ENCODE measurements at regions not wholly inside any gene's neighbourhood (a gene's known extent, or its start where the extent isn't known, plus 50 kb on each side); places are given as distances from the start of the nearest gene placed in this dataset.

DNA sequence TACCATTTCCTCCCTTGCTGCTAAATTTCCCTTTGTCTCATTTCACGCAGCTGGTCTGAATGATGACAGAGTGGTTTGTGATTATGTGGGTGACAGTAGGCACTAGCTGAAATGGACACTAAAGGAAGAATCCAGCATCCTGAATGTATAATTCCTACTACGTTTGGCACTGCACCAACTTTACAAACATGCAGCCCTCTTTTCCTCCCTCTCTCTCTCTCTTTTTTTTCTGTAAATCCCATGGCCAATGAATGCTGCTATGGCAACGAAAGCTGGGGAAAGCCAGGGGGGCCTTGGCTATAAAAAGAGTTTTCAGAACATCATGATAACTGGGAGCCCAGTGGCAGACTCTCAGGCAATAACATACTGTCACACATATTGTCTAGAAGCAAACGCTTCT is 367.2 kb upstream of the AGTR1 start:
- DNase-seq: no peak

DNA sequence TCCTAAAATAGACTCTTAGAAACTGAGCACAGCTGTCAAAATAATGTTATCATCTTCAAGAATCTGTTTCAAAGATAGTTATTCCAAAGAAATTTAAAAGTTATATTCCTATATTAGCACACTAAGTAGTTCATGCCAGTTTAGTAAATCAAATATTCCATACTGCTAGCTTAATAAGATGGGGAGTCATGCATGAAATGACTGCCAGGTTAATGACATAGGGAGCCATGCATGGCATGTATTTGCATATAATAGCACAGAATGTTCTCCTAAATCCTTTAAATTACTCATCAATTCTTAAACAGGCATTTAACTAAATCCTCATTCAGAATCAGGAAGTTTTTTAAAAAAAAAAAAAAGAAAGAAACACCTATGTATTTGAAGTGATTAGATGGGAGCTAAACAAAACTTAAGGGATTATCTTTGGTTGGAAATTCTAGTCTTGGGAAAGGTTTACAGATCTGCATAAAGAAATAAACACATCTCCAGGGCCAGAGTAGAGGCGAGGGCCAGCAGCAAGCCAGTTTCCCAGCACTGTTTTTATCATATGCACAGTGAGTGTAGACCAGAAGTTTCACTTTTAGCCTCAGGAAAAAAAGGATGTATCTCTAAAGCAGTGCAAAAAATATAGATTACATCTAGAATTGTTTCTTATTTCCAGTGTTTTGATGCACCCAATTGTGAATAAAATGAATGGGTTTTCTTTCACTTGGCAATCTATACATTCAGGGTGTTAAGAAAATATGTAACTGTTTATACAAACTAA is 366.4 kb upstream of the AGTR1 start:
- DNase-seq: no peak

DNA sequence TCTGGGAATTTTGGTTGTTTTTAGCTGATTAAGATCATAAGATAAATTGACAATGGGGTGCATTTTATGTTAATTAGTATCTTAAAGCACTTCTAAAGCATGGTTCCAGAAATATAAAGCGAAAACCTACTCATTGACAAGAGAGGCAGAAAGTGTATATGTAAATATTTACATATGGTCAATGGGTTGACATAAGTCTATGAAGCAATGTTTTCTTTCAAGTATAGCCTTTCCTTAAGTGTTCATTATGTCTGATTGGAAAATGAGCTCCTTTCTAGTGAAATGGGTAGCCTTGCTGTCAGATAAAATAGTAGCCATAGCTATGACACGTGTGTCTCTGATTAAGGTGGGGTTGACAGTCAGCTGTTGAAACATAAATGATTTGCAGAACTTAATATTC is 365.2 kb upstream of the AGTR1 start:
- DNase-seq: no peak

DNA sequence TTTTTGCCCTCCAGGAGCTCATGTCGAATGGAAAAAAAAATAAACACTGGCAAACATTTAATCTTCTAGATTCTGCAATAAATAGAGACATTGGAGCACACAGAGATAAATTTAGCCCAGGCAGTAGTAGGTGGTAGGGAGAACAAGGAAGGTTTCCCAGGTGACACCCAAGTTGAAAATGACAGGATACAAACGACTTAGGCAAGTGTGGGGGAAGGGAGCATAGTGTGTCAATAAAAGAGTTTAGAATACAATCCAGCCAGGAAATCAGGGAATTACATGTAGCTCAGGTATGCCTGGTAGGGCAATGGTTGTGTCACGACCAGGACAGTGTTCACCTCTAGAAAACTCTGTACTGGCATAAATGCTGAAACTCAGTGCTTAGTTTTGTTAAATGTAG is 364.6 kb upstream of the AGTR1 start:
- no peak for DNase-seq

DNA sequence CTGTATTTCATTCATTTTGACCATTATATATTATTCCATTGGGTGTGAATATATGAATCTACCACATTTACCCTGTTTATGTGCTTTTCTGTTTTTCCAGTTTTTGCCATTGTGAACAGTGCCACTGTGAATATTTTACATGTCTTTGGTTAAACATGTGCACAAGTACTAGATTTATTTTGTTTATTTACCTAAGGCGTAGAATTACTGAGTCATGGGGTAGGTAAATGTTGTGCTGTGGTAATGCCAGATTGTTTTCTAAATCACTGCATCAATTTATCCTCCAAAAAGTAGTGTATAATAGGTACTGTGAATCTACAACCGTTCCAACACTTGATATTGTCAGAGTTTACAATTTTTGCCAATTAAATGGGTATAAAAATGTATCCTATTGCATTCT is 362.1 kb upstream of the AGTR1 start:
- no peak for DNase-seq

DNA sequence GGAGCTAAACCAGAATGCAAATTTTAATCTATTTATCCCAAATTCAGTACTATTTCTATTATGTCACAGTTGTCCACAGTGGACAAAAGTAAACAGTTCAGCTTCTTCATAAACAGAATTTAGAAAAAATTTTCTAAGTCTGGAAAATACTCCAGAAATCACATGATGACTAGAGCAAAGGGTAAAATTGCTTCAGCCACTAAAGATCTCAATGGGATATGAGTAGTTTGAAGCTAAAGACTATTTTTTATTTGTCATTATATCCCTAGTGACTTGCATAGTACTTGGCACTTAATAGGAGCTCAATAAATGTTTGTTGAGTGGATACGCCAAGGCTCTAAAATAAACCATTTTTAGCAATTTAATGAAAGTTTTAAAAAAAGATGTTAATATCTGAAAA is 354.3 kb upstream of the AGTR1 start:
- no peak for DNase-seq

DNA sequence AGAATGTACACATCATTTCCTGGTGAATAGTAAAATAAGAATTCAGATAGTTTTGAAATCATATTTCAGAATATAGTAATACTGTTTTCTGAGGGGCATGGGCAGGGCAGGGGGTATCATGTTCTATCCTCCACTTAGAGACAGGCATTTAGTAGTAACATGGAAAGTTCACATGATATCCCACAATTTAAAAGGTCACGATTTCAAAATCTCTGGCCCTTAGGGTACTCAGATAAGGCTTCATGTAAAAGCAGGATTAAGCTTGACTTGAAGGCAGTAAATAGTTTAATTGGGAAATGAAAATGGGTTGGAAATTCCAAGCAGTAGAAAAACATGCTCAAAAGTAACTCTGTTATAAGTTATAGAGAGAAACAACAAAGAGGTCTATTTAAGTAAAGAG is 353.2 kb upstream of the AGTR1 start:
- DNase-seq: no peak

DNA sequence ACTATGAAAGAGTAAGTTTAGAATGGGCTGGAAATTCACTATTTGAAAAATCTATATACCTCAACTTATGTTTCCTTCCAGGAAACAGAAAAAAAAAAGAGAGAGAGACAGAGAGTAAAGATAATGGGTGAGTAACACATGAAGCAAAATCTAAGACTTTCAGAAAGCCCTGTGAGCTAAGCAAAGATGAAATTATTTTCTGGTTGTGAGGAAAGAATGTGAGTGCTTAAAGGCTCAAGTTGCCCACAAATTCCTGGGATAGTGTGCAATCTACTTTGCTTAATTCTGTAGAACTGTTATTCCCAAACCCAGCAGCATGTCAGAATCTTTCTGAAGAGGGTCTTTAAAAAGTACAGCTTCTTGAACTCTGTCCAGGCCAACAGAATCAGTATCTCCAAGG is 337.7 kb upstream of the AGTR1 start:
- DNase-seq: no peak

DNA sequence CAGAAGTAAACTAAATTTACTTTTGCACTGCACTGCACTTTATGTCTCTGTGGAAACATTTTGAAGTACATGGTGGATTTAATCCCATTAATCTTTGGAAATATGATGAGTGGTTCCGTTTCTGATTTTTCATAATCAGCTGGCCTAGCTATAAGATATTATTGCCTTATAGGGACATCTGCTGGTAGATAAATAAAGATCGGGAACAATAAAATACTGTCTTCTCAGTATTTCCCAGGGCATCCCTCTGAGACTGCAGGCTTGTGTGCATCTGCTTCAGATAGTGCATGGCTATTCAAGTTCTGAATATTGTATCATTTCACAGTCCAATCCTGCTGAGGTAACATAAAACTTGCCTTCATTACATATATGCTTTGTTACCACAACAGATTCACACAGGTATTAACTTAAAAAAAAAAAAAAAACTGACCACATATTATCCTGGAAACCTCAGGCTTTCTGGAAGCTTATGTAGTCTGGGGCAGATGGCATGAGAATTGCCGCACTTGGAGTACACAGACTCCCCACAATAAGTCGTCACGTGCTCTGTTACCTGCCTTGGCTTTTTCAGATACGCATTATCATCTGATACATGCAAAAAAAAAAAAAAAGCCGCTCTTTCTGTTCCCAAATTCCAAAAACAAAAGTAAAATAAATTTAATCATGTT is 330.8 kb upstream of the AGTR1 start:
- DNase-seq: no peak

DNA sequence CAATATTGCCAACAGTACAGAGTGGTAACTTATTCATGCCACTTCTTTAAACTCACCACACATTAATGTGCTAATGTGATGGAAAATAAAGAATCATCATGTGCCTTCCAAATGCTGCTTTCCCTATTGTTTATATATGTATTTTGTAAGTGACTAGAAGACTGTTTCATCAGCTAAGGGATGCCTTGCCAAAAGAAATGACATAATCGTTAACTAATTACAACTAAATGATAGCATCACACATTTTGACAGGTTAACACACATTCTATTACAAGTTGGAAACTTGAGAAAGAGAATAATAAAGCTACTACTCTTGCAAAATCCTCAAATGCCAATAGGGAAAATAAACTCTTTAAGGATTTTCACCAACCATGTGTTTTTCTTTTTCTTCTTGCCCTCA is 329.9 kb upstream of the AGTR1 start:
- DNase-seq: no peak

DNA sequence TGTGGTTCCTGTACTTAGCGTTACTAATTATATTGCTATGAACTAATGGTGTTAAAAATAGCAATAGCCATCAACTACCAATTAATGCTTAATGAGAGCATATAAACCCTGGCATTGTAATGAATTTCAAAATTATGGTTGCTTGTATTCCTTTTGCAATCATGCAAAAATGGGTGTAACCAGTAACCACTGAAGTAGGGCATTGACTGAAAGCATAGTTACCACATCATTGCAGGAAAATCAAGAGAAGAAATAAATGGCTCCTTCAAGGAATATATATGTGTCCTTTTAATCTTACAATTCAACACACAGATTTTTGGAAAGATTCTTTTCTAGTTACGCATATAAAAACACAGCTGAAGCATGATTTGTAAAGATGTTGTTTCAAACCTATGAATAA is 328.3 kb upstream of the AGTR1 start:
- no peak for DNase-seq

DNA sequence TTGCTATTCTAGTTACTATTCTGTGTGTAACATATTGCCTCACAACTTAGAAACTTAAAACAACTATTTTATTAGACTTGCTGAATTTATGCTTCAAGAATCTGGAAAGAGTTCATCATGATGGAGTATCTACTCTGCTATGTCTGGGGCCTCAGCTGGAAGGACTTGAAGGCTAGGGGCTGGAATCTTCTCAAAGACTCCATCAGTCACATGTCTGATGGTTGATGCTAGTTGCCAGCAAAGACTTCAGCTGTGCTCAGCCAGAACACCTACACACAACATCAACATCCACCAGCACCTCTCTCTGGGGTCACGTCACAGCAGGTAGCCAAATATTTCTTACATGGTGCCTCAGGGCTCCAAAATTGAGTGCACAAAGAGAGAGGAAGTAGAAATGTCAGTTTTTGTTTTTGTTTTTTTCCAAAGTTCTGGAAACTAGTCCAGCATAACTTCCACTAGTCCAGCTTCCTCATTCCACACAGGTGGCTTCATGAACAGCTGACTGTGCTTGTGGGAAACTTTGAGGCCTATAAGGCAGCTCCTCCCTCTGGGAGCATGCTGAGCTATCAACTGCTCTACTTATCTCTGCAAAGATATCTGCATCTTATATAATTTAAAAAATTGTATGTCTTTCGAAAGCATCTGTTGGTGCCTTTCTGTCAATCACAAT is 325.4 kb upstream of the AGTR1 start:
- DNase-seq: no peak

DNA sequence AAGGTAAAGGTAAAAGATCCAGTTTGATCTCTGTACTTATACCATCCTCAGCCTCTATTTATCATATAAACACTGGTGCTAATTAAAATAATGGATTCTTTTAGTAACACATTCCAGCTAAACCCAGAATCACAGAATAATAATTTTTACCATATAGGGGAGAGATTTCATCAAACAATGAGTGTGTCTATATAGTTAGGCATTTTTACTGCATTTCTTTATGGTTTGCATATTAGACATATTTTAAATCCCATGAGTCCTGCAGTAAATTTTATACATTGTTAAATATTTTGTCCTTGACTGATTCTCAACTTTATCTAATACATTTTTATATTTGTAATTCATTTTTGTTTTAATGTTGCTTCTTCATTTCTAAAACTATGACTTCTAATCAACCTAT is 323.7 kb upstream of the AGTR1 start:
- no peak for DNase-seq

DNA sequence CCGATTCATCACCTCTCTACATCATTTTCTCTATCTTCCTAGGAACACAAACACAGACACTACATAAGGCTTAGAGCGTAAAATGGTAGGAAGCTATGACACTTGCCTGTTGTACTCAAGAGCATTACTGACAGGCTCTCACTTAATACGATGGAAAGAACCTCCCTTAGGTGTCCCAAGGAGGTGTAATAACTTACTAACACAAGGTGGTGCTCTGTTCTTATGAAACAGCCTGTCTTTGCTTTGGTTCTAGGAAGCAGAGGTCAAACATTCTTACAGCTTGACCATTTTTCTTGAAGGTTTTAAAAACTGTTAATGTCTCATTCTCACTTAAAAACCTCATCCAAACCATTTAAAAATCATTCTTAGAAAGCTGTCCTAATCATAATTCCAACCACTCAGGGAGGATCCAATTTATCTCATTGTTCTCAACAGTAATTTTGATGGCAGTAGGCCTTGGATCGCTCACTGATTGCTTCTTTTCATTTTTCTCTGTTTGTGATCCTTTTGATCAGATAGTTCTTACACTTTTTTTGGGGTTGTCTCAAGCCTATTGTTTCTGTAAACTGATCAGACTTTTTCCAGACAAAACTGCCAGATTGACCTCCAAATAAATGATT is 317.8 kb upstream of the AGTR1 start:
- no peak for DNase-seq

DNA sequence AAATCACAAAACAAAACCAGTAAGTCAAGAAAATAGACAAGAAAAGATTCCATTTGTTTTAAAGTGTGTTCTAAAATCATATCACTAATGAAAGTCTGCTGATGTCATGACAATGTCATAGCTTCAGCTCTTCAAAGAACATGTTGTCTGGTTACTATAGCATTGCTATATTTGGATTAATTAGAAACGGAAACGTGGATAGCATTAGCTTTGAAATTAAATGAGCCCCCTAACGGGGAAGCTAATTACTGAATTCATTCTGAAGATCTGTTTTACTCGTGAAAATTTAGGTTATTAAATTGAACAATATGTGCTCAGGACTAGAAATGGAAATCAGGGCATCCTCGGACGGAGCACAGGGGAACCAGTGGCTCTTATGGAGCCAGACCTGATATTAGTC is 316.7 kb upstream of the AGTR1 start:
- no peak for DNase-seq

DNA sequence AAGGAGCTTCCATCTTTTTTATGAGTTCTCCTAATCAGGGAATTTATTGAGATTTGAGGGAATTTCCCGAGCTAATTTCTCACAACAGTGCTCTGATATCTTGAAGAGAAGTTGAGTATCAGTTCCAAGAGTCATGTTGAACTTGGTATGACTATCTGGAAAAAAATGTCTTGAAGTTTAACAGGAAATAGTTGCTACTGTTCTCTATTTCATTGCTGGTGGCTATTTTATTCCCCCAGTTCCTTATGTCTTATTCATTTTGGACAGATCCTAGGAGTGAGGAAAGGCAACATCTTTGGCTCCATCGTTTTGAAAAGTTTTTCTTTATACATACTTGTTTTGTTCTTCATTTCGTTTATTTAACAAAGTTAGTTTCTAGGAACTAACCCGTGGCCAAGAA is 307.8 kb upstream of the AGTR1 start:
- no peak for DNase-seq

DNA sequence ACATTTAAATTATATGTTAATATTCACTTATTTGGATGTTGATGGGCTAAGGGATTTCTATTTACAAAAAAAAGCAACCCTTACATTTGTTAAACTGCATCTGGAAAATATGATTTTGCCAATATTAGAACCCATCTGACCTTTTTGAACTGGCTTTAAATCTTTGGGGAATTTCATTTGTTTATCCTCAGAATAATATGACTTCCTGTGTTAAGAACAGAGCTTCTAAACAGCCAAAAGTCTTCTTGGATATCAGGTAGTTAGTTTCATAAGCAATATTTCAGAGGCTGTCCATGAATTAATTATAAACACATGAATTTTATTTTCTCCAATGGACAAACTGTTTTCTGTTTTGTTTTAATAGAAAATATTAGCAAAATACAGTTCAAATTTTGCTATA is 301.9 kb upstream of the AGTR1 start:
- no peak for DNase-seq

DNA sequence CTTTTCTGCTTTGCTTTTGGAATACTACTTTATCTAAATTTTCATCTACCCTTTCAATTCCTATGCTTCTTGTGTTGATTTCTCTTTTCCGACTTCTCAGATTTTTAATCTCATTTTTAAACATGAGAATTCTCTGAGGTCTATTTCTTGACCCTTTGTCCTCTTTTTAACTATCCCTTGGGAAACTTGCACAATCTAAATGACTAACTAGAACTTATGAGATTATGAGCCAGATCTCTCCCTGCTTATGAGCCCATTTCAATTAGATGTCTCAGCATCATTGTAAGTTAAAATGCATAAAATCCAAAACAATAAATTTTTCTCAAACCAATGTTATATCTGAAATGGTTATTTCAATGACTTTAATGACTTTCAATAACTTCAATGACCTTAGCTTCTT is 296.9 kb upstream of the AGTR1 start:
- DNase-seq: no peak

DNA sequence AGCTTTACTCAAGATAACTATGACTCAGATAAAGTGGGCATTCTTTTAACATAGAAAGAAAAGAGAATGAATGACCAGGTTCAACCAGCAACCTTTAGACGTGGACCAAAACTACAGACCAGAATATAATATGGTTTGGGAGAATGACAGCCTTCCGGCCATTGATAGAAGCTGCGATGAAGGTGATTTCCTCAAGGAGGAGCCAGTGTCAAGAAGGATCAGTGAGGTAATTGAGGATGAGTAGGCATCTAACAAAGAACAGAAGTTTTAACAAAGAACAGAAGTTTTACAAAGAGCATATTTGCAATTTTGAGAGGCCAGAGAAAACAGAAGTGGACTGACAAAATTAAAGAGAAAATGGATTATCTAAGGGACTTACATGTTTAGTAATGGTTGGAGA is 289.0 kb upstream of the AGTR1 start:
- DNase-seq: no peak

DNA sequence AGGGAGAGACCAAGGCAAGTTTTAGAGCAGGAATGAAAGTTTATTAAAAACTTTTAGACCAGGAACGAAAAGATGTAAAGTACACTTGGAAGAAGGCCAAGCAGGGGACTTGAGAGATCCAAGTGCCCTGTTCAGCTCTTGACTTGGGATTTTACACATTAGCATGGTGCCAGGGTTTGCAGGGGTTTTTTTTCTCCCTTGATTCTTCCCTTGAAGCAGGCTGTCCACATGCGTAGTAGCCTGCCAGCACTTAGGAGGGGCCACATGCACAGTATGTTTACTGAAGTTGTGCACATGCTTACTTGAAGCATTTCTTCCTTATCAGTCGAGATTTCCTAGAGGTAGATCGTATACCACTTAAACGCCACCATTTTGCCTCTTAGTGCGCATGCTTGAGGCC is 277.5 kb upstream of the AGTR1 start:
- DNase-seq: no peak

DNA sequence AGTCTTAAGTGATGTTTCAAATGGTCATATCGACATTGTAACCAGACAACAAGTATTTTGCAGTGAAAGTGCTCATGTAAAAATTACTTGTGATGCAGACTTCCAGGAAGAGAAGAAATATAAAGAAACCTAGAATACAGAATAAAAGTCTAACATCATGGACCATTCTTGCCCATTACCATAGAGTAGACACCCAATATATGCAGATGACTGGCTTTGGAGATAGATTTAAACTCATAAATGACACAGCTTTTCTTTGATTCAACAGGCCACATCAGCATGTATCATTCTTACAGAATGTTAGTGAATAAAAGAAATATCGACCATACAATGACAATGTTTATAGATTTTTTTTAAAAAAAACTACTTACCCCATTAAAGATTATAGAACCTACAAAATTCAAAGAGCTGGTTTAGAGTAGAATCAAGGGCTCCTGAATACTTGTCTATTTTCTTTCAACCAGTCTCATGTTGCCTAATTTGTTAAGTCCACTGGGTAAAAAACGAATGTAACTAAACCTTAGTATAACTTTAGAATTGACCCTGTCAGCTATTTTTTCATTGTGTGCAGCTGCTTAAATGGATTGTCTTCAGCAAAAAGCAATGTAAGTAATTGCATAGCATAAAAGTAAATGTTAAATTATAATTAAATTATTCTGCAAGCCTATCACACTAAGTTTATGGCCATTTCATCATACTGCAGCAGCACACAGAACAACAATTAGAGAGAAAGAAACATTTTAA is 268.7 kb upstream of the AGTR1 start:
- DNase-seq: no peak

DNA sequence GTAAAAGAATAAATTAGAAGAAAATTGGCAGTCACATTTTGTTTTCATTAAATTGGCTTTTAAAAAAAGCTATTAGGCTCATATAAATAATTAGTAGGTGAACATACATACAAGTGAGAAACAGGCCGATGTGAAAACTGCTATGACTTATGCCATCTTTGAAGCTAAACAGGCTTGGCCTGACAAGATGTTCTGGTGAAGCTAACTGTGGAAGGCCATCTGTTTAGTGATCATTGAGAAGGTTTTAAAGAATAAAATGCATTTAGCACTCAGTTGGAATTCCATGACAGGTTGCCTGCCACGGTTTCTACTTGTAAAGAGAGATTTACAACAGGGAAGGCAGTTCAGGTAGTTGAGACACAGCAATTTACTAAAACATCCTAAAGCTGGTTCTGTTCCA is 264.0 kb upstream of the AGTR1 start:
- no peak for DNase-seq

DNA sequence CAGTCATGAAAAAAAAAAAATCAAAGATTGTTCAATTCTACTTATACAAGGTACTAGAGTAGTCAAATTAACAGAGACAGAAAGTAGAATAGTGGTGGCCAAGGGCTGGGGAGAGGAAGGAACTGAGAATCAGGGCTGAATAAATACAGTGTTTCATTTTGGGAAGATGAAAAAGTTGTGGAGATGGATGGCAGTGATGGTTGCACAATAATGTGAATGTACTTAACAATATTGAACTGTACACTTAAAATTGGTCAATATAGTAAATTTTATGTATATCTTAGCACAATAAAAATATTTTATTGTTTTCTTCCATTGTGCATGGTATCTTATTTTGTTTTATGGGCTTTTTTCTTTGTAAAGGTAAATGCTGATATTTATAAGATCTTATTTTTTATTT is 262.2 kb upstream of the AGTR1 start:
- DNase-seq: no peak
